ENCODE measurements at regions not wholly inside any gene's neighbourhood (a gene's known extent, or its start where the extent isn't known, plus 50 kb on each side); places are given as distances from the start of the nearest gene placed in this dataset.

DNA sequence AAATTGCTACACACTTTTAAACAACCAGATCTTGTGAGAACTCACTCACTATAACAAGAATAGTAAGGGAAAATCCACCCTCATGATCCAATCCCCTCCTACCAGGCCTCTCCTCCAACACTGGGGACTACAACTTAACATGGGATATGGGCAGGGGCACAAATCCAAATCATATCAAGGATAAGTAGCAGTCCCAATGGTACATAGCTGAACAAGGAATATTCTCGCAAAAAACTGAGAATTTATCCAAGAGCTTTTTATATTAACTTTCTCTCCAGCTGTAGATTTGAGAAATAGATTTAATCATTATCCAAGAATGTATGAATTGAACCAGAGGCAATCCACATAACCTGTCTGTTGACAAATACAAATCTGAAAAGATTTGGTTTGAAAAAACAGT, 185.2 kb downstream of the TMTC3 start:
- no peak overlapping the region for H3K4me3 ChIP-seq (ENCODE audit: low read depth, low read length)

GRCh38 chr12:88328090-88328489, 186.0 kb downstream of the TMTC3 start:
- Histone ChIP-seq H3K36me3 (ENCODE audit: insufficient read depth) (no peaks in the 10 kb centered on the region), H3K27ac (ENCODE audit: low read depth) (no peak overlapping the region), H3K4me1 (ENCODE audit: insufficient read depth) (peaks cover 2% of the 10 kb centered on the region), H3K4me3 (ENCODE audit: low read depth, low read length) (no peak overlapping the region)
- DNase-seq (ENCODE audit: extremely low spot score) = no peak
- WGBS = 62% methylated on average over 3 of the region's 3 CpGs

More for the DNA sequence above, 185.2 kb downstream of the TMTC3 start:
- no peak for DNase-seq (ENCODE audit: extremely low spot score)
- Histone ChIP-seq H3K27ac (ENCODE audit: low read depth) (no peak overlapping the region), H3K4me1 (ENCODE audit: insufficient read depth) (peaks cover 2% of the 10 kb centered on the region), H3K36me3 (ENCODE audit: insufficient read depth) (no peaks in the 10 kb centered on the region)
- WGBS = 82% methylated on average over 1 of the region's 1 CpG

GRCh38 chr12:88329833-88330232, 187.7 kb downstream of the TMTC3 start:
- Histone ChIP-seq H3K4me1 (ENCODE audit: insufficient read depth) (peaks cover 2% of the 10 kb centered on the region), H3K4me3 (ENCODE audit: low read depth, low read length) (no peak overlapping the region), H3K36me3 (ENCODE audit: insufficient read depth) (no peaks in the 10 kb centered on the region), H3K27ac (ENCODE audit: low read depth) (no peak overlapping the region)
- DNase-seq (ENCODE audit: extremely low spot score) = no peak

DNA sequence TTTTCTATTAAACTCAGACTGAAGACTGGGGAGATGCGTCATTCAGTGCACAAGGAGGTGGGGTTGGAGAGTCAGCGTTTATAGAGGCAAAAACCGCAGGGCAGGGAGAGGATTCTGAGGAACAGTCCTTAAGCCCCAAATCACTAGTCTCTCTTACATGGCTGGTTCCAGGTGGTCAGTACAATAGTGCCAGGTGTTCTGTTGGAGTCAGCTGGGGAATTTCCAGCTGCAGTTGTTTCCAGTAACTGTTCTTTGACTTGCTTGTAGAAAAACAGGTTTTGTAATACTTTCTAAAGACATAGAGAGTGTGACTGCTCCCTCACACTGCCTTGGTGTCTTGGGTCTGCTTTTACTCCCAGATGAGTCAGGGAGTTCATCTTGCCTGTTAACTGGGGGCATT, 192.2 kb downstream of the TMTC3 start:
- Histone ChIP-seq H3K4me1 (ENCODE audit: insufficient read depth) (no peaks in the 10 kb centered on the region), H3K36me3 (ENCODE audit: insufficient read depth) (no peaks in the 10 kb centered on the region), H3K27ac (ENCODE audit: low read depth) (no peak overlapping the region), H3K4me3 (ENCODE audit: low read depth, low read length) (no peak overlapping the region)
- no peak for DNase-seq (ENCODE audit: extremely low spot score)
- 66% methylated on average over 3 of the region's 3 CpGs for WGBS

- Histone ChIP-seq H3K4me1 (ENCODE audit: insufficient read depth) (no peaks in the 10 kb centered on the region), H3K4me3 (ENCODE audit: low read depth, low read length) (no peak overlapping the region), H3K27ac (ENCODE audit: low read depth) (no peak overlapping the region), H3K36me3 (ENCODE audit: insufficient read depth) (no peaks in the 10 kb centered on the region)
- 63% methylated on average over 8 of the region's 8 CpGs for WGBS
- no peak for DNase-seq (ENCODE audit: extremely low spot score)
Measured at GRCh38 chr12:88336076-88336739, 194.1 kb downstream of the TMTC3 start.

GRCh38 chr12:88338486-88338885, 196.4 kb downstream of the TMTC3 start:
- H3K4me1 ChIP-seq (ENCODE audit: insufficient read depth) = no peaks in the 10 kb centered on the region
- DNase-seq (ENCODE audit: extremely low spot score) = no peak
- WGBS = 1% methylated on average over 1 of the region's 1 CpG
- H3K4me3 ChIP-seq (ENCODE audit: low read depth, low read length) = no peak overlapping the region
- no peaks in the 10 kb centered on the region for H3K36me3 ChIP-seq (ENCODE audit: insufficient read depth)
- H3K27ac ChIP-seq (ENCODE audit: low read depth) = no peak overlapping the region

GRCh38 chr12:88339254-88339949, 197.3 kb downstream of the TMTC3 start:
- 100% methylated on average over 1 of the region's 1 CpG for WGBS
- Histone ChIP-seq H3K4me3 (ENCODE audit: low read depth, low read length) (no peak overlapping the region), H3K27ac (ENCODE audit: low read depth) (no peak overlapping the region), H3K36me3 (ENCODE audit: insufficient read depth) (no peaks in the 10 kb centered on the region), H3K4me1 (ENCODE audit: insufficient read depth) (no peaks in the 10 kb centered on the region)
- DNase-seq (ENCODE audit: extremely low spot score) = no peak

DNA sequence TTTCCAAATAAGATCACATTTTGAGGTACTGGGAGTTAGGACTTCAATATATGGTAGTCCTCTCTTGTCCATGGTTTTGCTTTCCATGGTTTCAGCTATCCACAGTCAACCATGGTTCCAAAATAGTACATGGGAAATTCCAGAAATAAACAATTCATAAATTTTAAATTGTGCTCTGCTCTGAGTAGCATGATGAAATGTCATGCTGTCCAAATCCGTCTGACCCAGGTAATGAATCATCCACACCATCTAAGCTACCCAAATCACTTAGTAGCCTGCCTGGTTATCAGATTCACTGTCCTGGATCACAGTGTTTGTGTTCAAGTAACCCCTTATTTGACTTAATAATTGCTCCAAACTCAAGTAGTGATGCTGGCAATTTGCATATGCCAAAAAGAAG, 197.9 kb downstream of the TMTC3 start:
- no peak overlapping the region for H3K27ac ChIP-seq (ENCODE audit: low read depth)
- no peaks in the 10 kb centered on the region for H3K36me3 ChIP-seq (ENCODE audit: insufficient read depth)
- DNase-seq (ENCODE audit: extremely low spot score) = no peak
- 38% methylated on average over 1 of the region's 1 CpG for WGBS
- no peaks in the 10 kb centered on the region for H3K4me1 ChIP-seq (ENCODE audit: insufficient read depth)
- no peak overlapping the region for H3K4me3 ChIP-seq (ENCODE audit: low read depth, low read length)

DNA sequence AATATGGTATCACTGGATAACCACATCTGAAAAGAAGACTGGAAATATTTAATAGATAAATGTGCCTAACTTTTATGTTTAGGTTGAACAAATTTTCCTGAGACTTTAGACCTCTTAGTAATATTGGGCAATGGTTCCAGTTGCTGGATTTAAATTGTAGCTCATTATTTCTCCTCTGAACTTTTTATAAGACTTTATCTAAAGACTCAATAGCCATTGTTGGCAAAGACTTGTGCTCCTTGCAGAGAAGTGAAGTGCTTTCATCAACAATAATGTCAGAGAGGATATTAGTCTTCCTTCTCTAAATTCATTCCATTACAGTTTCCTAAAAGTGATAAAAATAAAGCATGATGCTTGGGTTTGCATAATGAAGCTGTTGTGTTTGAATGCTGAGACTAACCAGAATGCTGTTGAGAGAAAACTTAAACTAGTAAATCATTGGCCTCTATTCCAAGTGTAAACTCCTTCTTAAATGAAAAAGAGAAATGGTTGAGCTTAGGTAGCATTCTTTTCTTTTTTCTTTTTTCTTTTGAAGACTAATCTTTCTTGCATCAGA, 200.2 kb downstream of the TMTC3 start:
- H3K27ac ChIP-seq (ENCODE audit: low read depth) = no peak overlapping the region
- no peak for DNase-seq (ENCODE audit: extremely low spot score)
- no peak overlapping the region for H3K4me3 ChIP-seq (ENCODE audit: low read depth, low read length)

DNA sequence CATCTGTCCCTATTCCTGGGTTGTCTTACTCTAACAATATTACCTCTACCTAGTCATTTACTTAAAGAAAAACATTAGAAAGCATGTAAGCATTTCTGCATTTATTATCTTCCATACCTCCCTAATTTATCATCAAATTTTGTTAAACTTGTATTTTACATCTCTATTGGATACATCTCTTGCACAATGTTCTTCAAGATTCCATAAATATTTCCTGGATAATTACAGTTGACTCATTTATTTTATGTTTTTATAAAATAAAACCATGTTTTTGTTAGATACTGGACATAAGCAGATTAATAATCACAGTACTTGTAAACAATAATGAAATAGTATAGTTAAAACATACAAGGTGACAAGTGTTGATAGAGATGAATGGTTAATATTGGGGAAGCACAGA, 209.0 kb downstream of the TMTC3 start:
- no peaks in the 10 kb centered on the region for H3K4me1 ChIP-seq (ENCODE audit: insufficient read depth)
- H3K4me3 ChIP-seq (ENCODE audit: low read depth, low read length) = no peak overlapping the region
- no peaks in the 10 kb centered on the region for H3K36me3 ChIP-seq (ENCODE audit: insufficient read depth)
- H3K27ac ChIP-seq (ENCODE audit: low read depth) = no peak overlapping the region
- DNase-seq (ENCODE audit: extremely low spot score) = no peak

More for the DNA sequence above, 200.2 kb downstream of the TMTC3 start:
- Histone ChIP-seq H3K36me3 (ENCODE audit: insufficient read depth) (no peaks in the 10 kb centered on the region), H3K4me1 (ENCODE audit: insufficient read depth) (no peaks in the 10 kb centered on the region)

DNA sequence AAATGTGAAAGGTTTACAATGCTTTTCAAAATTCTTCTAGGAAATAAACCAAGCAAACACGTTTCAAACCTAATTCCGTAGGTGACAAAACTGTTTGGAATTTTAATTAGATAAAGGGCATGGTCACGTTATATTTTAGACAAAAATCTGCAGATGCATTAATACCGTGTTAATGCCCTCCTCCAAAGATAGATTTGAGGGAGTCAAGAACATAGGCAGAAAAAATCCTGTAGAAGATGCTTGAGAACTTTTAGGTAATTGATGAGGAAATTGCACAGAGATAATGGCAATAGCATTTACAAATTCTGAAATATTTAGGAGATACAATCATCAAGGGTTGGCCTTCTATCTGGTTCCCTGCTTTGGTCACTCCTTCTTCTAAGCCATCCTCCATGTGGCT, 212.6 kb downstream of the TMTC3 start:
- no peak for DNase-seq (ENCODE audit: extremely low spot score)
- WGBS = 77% methylated on average over 4 of the region's 4 CpGs
- Histone ChIP-seq H3K36me3 (ENCODE audit: insufficient read depth) (no peaks in the 10 kb centered on the region), H3K27ac (ENCODE audit: low read depth) (no peak overlapping the region), H3K4me1 (ENCODE audit: insufficient read depth) (no peaks in the 10 kb centered on the region), H3K4me3 (ENCODE audit: low read depth, low read length) (no peak overlapping the region)

DNA sequence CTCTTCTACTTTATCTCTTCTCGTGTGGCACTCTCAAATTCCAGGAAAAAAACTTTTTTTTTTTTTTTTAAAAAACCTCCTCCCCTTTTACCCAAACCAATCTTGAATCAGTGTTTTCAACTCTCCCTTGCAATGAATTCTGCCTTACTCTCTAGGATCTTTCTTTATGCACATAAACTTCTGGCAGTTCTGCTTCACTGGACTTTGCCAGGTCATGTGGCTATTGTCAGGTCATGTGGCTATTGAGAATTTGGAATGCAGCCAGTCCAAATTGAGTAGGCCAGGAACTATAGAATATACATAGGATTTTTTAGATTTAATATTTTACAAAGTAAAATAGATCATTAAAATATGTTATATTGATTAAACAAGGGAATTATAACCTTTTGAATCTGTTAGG, 218.2 kb downstream of the TMTC3 start:
- WGBS = 80% methylated on average over 1 of the region's 1 CpG
- DNase-seq (ENCODE audit: extremely low spot score) = no peak
- H3K4me1 ChIP-seq (ENCODE audit: insufficient read depth) = no peaks in the 10 kb centered on the region
- no peaks in the 10 kb centered on the region for H3K36me3 ChIP-seq (ENCODE audit: insufficient read depth)
- no peak overlapping the region for H3K4me3 ChIP-seq (ENCODE audit: low read depth, low read length)
- no peak overlapping the region for H3K27ac ChIP-seq (ENCODE audit: low read depth)

DNA sequence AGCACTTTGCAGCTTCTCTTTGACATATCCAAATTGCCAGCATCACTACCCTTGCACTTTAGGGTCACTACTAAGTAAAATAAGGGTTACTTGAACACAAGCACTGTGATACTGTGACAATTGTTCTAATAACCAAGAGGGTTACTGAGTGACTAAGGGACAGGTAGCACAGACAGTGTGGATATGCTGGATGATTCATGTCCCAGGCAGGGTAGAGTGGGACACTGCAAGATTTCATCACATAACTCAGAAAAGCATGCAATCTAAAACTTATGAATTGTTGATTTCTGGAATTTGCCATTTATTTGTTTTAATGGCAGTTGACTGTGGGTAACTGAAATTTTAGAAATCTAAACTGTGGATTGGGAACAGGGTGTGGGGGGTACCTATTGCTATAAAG, 218.8 kb downstream of the KITLG start:
- no peak overlapping the region for H3K27ac ChIP-seq (ENCODE audit: low read depth)
- H3K4me1 ChIP-seq (ENCODE audit: insufficient read depth) = no peaks in the 10 kb centered on the region

GRCh38 chr12:88362439-88362838, 217.8 kb downstream of the KITLG start:
- H3K36me3 ChIP-seq (ENCODE audit: insufficient read depth) = no peaks in the 10 kb centered on the region
- no peak for DNase-seq (ENCODE audit: extremely low spot score)
- H3K4me3 ChIP-seq (ENCODE audit: low read depth, low read length) = no peak overlapping the region
- no peaks in the 10 kb centered on the region for H3K4me1 ChIP-seq (ENCODE audit: insufficient read depth)
- H3K27ac ChIP-seq (ENCODE audit: low read depth) = no peak overlapping the region
- 27% methylated on average over 2 of the region's 2 CpGs for WGBS

More for the DNA sequence above, 218.8 kb downstream of the KITLG start:
- Histone ChIP-seq H3K4me3 (ENCODE audit: low read depth, low read length) (no peak overlapping the region), H3K36me3 (ENCODE audit: insufficient read depth) (no peaks in the 10 kb centered on the region)
- DNase-seq (ENCODE audit: extremely low spot score) = no peak
